Muscle layer of colon (tissue), 2 donors: ENCODE measurements at regions not wholly inside any gene's neighbourhood (a gene's known extent, or its start where the extent isn't known, plus 50 kb on each side); places are given as distances from the start of the nearest gene placed in this dataset.
A peak's percentile ranks its signal among the peaks of the same experiment; 100 is the strongest.

Source experiments
- H3K27ac ChIP-seq: one replicate; pipeline ENCODE4 v1.7.0; 2013; ENCODE audit warnings: low read depth, mild to moderate bottlenecking, low read length, moderate library complexity
- H3K27me3 ChIP-seq, 2 donors: one replicate each; pipeline ENCODE4 v1.7.0; 2013; ENCODE audit warnings: low read length in 2 of 2, mild to moderate bottlenecking in 2 of 2; ENCODE audit not compliant: insufficient read depth in 2 of 2, control insufficient read depth in 1 of 2
- H3K36me3 ChIP-seq: one replicate; pipeline ENCODE4 v1.7.0; 2013; ENCODE audit warnings: mild to moderate bottlenecking, low read length; ENCODE audit not compliant: insufficient read depth
- H3K4me1 ChIP-seq: one replicate; pipeline ENCODE4 v1.7.0; 2013; ENCODE audit warnings: mild to moderate bottlenecking, low read length; ENCODE audit not compliant: insufficient read depth
- H3K4me3 ChIP-seq, 2 donors: one replicate each; pipeline ENCODE4 v1.7.0; 2013; ENCODE audit warnings: low read length in 2 of 2, low read depth in 1 of 2, mild to moderate bottlenecking in 1 of 2, moderate library complexity in 1 of 2
- H3K9ac ChIP-seq: one replicate; pipeline ENCODE4 v1.7.0; 2013; ENCODE audit warnings: low read length
- H3K9me3 ChIP-seq: one replicate; pipeline ENCODE4 v1.7.0; 2013; ENCODE audit warnings: mild to moderate bottlenecking, low read length
- donor health status: abdominal sarcoma.
- donor health status: Adenocarcinoma of cecum.

- H3K4me3 ChIP-seq, result no peak overlapping the region
- H3K27ac ChIP-seq, result no peak overlapping the region
- H3K27me3 ChIP-seq, result no peaks in the 10 kb centered on the region
- H3K9ac ChIP-seq, result no peak overlapping the region
- H3K9me3 ChIP-seq, result no peaks in the 10 kb centered on the region
- no peaks in the 10 kb centered on the region for H3K36me3 ChIP-seq
- H3K4me1 ChIP-seq, result peaks cover 4% of the 10 kb centered on the region
These were observed 240.9 kb upstream of the RFC3 start for GRCh38 chr13:33577007-33577406.

GRCh38 chr13:33578786-33579185 is 239.2 kb upstream of the RFC3 start:
- Histone ChIP-seq H3K27ac (no peak overlapping the region), H3K9me3 (no peaks in the 10 kb centered on the region), H3K27me3 (no peaks in the 10 kb centered on the region), H3K36me3 (no peaks in the 10 kb centered on the region), H3K4me3 (no peak overlapping the region), H3K9ac (no peak overlapping the region), H3K4me1 (peaks cover 4% of the 10 kb centered on the region)

GRCh38 chr13:33582121-33582520 is 235.8 kb upstream of the RFC3 start:
- Histone ChIP-seq H3K4me1 (peaks cover 4% of the 10 kb centered on the region), H3K9ac (no peak overlapping the region), H3K27ac (no peak overlapping the region), H3K9me3 (no peaks in the 10 kb centered on the region), H3K36me3 (no peaks in the 10 kb centered on the region), H3K4me3 (no peak overlapping the region), H3K27me3 (no peaks in the 10 kb centered on the region)

- H3K27ac ChIP-seq, result no peak overlapping the region
- no peak overlapping the region for H3K9ac ChIP-seq
- H3K4me3 ChIP-seq, result no peak overlapping the region
- H3K9me3 ChIP-seq, result no peaks in the 10 kb centered on the region
- no peaks in the 10 kb centered on the region for H3K27me3 ChIP-seq
- no peaks in the 10 kb centered on the region for H3K4me1 ChIP-seq
- H3K36me3 ChIP-seq, result no peaks in the 10 kb centered on the region
These were observed 234.6 kb upstream of the RFC3 start for GRCh38 chr13:33583398-33583797.

GRCh38 chr13:33590936-33591335 is 227.0 kb upstream of the RFC3 start:
- Histone ChIP-seq H3K36me3 (no peaks in the 10 kb centered on the region), H3K4me3 (no peak overlapping the region), H3K9ac (no peak overlapping the region), H3K4me1 (no peaks in the 10 kb centered on the region), H3K27ac (no peak overlapping the region), H3K27me3 (no peaks in the 10 kb centered on the region), H3K9me3 (no peaks in the 10 kb centered on the region)

- Histone ChIP-seq H3K4me3 (no peak overlapping the region), H3K27me3 (no peaks in the 10 kb centered on the region), H3K27ac (no peak overlapping the region), H3K9me3 (no peaks in the 10 kb centered on the region), H3K9ac (no peak overlapping the region), H3K36me3 (no peaks in the 10 kb centered on the region), H3K4me1 (peaks cover 18% of the 10 kb centered on the region)
These were observed 211.3 kb upstream of the RFC3 start for GRCh38 chr13:33606692-33607091.

- Histone ChIP-seq H3K9ac (peak overlapping the region; percentile 5), H3K4me3 (peak overlapping the region in 1 of 2 donors; percentile 30), H3K4me1 (peaks cover 56% of the 10 kb centered on the region), H3K36me3 (no peaks in the 10 kb centered on the region), H3K9me3 (no peaks in the 10 kb centered on the region), H3K27ac (peak overlapping the region; percentile 84), H3K27me3 (no peaks in the 10 kb centered on the region)
These were observed 207.4 kb upstream of the RFC3 start for GRCh38 chr13:33610438-33611120.

GRCh38 chr13:33611121-33611805 is 206.7 kb upstream of the RFC3 start:
- H3K27me3 ChIP-seq, result no peaks in the 10 kb centered on the region
- H3K4me1 ChIP-seq, result peaks cover 56% of the 10 kb centered on the region
- H3K27ac ChIP-seq, result peak overlapping the region; percentile 84
- H3K9me3 ChIP-seq, result no peaks in the 10 kb centered on the region
- no peaks in the 10 kb centered on the region for H3K36me3 ChIP-seq
- H3K9ac ChIP-seq, result peak overlapping the region; percentile 5
- peak overlapping the region in 1 of 2 donors; percentile 30 for H3K4me3 ChIP-seq

- Histone ChIP-seq H3K36me3 (no peaks in the 10 kb centered on the region), H3K4me3 (no peak overlapping the region), H3K4me1 (peaks cover 56% of the 10 kb centered on the region), H3K27ac (no peak overlapping the region), H3K27me3 (no peaks in the 10 kb centered on the region), H3K9ac (no peak overlapping the region), H3K9me3 (no peaks in the 10 kb centered on the region)
These were observed 205.0 kb upstream of the RFC3 start for GRCh38 chr13:33612641-33613638.

- H3K9me3 ChIP-seq, result no peaks in the 10 kb centered on the region
- H3K27ac ChIP-seq, result no peak overlapping the region
- peaks cover 54% of the 10 kb centered on the region for H3K4me1 ChIP-seq
- H3K9ac ChIP-seq, result no peak overlapping the region
- H3K27me3 ChIP-seq, result no peaks in the 10 kb centered on the region
- H3K36me3 ChIP-seq, result no peaks in the 10 kb centered on the region
- H3K4me3 ChIP-seq, result peak overlapping the region in 1 of 2 donors; percentile 7
These were observed 202.5 kb upstream of the RFC3 start for GRCh38 chr13:33615436-33615835.

- Histone ChIP-seq H3K27me3 (no peaks in the 10 kb centered on the region), H3K9me3 (no peaks in the 10 kb centered on the region), H3K27ac (no peak overlapping the region), H3K36me3 (no peaks in the 10 kb centered on the region), H3K4me3 (no peak overlapping the region), H3K4me1 (peaks cover 48% of the 10 kb centered on the region), H3K9ac (no peak overlapping the region)
These were observed 201.8 kb upstream of the RFC3 start for GRCh38 chr13:33616130-33616529.
